HEK293 (cell line): ENCODE measurements at regions not wholly inside any gene's neighbourhood (a gene's known extent, or its start where the extent isn't known, plus 50 kb on each side); places are given as distances from the start of the nearest gene placed in this dataset.

ENCODE experiments used
- CTCF ChIA-PET: fragments of 350-600 bp; formaldehyde crosslinking; extraction: SDS; loops from one replicate; lab custom pipeline; 2021; ENCODE audit warnings: antibody characterized with exemption; lab: Yijun Ruan, JAX
- POLR2A ChIA-PET: fragments of 300-600 bp; formaldehyde crosslinking; extraction: SDS; loops from one replicate; lab custom pipeline; 2020; ENCODE audit warnings: antibody characterized with exemption, inconsistent platforms; lab: Yijun Ruan, JAX
- H3K27ac ChIP-seq: fragments of 200-500 bp; sonication (Bioruptor generic); 2 replicates; pipeline ENCODE4 v1.5.1; 2014; ENCODE audit warnings: low read depth, low read length, control low read depth, inconsistent platforms; ENCODE audit errors: extremely low read depth
- H3K36me3 ChIP-seq, 2 experiments: fragments of 200-500 bp in 1 of 2; sonication (Bioruptor generic) in 1 of 2; 1 replicate in 1 of 2; 2 replicates in 1 of 2; pipeline ENCODE4 v1.5.1; 2014 to 2017; ENCODE audit warnings: inconsistent platforms in 2 of 2, low read length in 2 of 2; ENCODE audit not compliant: control insufficient read depth in 2 of 2, insufficient read depth in 1 of 2
- H3K4me1 ChIP-seq: fragments of 200-500 bp; sonication (Bioruptor generic); 2 replicates; pipeline ENCODE4 v1.5.1; 2014; ENCODE audit warnings: mild to moderate bottlenecking, low read length, inconsistent platforms; ENCODE audit not compliant: control insufficient read depth, insufficient read depth
- H3K4me3 ChIP-seq: 2 replicates; pipeline ENCODE4 v1.5.1; 2011; ENCODE audit warnings: low read depth, mild to moderate bottlenecking, control low read depth, low read length, moderate library complexity
- H3K9me3 ChIP-seq: fragments of 200-500 bp; sonication (Bioruptor generic); 2 replicates; pipeline ENCODE4 v1.5.1; 2014; ENCODE audit warnings: low read depth, low read length, inconsistent platforms; ENCODE audit not compliant: control insufficient read depth, insufficient read depth
- BCL11A ChIP-seq: fragments of 450-650 bp; formaldehyde crosslinking; IDR thresholded peaks from 2 replicates; pipeline ENCODE4 v1.5.1; 2016; ENCODE audit warnings: low read depth, missing biosample characterization, missing genetic modification characterization
- KLF1 ChIP-seq: fragments of 450-650 bp; formaldehyde crosslinking; IDR thresholded peaks from 2 replicates; pipeline ENCODE4 v1.5.1; 2016; ENCODE audit warnings: missing biosample characterization, missing genetic modification characterization
- PRDM2 ChIP-seq: fragments of 450-650 bp; formaldehyde crosslinking; IDR thresholded peaks from 2 replicates; pipeline ENCODE4 v1.5.1; 2016; ENCODE audit warnings: missing biosample characterization, missing genetic modification characterization, borderline replicate concordance
- ZBTB21 ChIP-seq: fragments of 450-650 bp; formaldehyde crosslinking; IDR thresholded peaks from 2 replicates; pipeline ENCODE4 v1.5.1; 2017; ENCODE audit warnings: missing biosample characterization, missing genetic modification characterization
- ZBTB48 ChIP-seq: fragments of 450-650 bp; formaldehyde crosslinking; IDR thresholded peaks from 2 replicates; pipeline ENCODE4 v1.5.1; 2016; ENCODE audit warnings: missing biosample characterization, missing genetic modification characterization
- ZBTB6 ChIP-seq: fragments of 450-650 bp; formaldehyde crosslinking; IDR thresholded peaks from 2 replicates; pipeline ENCODE4 v1.5.1; 2017; ENCODE audit warnings: missing biosample characterization, missing genetic modification characterization
- ZFP41 ChIP-seq: fragments of 450-650 bp; formaldehyde crosslinking; IDR thresholded peaks from 2 replicates; pipeline ENCODE4 v1.5.1; 2016; ENCODE audit warnings: missing biosample characterization, missing genetic modification characterization, borderline replicate concordance
- ZNF146 ChIP-seq: fragments of 450-650 bp; formaldehyde crosslinking; IDR thresholded peaks from 2 replicates; pipeline ENCODE4 v1.5.1; 2016; ENCODE audit warnings: missing biosample characterization, missing genetic modification characterization
- ZNF404 ChIP-seq: fragments of 450-650 bp; formaldehyde crosslinking; IDR thresholded peaks from 2 replicates; pipeline ENCODE4 v1.5.1; 2017; ENCODE audit warnings: missing biosample characterization, missing genetic modification characterization
- ZNF48 ChIP-seq: fragments of 450-650 bp; formaldehyde crosslinking; IDR thresholded peaks from 2 replicates; pipeline ENCODE4 v1.5.1; 2016; ENCODE audit warnings: missing biosample characterization, missing genetic modification characterization
- ZNF513 ChIP-seq: fragments of 450-650 bp; IDR thresholded peaks from 2 replicates; pipeline ENCODE4 v1.5.1; 2018; ENCODE audit warnings: missing biosample characterization, missing genetic modification characterization
- ZNF544 ChIP-seq: fragments of 450-650 bp; formaldehyde crosslinking; IDR thresholded peaks from 2 replicates; pipeline ENCODE4 v1.5.0; 2017; ENCODE audit warnings: missing biosample characterization, missing genetic modification characterization
- ZSCAN30 ChIP-seq: fragments of 450-650 bp; IDR thresholded peaks from 2 replicates; pipeline ENCODE4 v1.5.1; 2018; ENCODE audit warnings: missing biosample characterization, mild to moderate bottlenecking, missing genetic modification characterization, moderate library complexity
- TF ChIP-seq, protein P1 (sequence below): fragments of 450-650 bp; formaldehyde crosslinking; IDR thresholded peaks from 2 replicates; pipeline ENCODE4 v1.5.1; 2016; ENCODE audit warnings: missing biosample characterization, missing genetic modification characterization
- TF ChIP-seq, protein P2 (sequence below): fragments of 450-650 bp; formaldehyde crosslinking; IDR thresholded peaks from 2 replicates; pipeline ENCODE4 v1.5.1; 2016; ENCODE audit warnings: missing biosample characterization, missing genetic modification characterization
- TF ChIP-seq, protein P3 (sequence below): fragments of 450-650 bp; formaldehyde crosslinking; IDR thresholded peaks from 2 replicates; pipeline ENCODE4 v1.5.1; 2016; ENCODE audit warnings: missing biosample characterization, missing genetic modification characterization
- TF ChIP-seq, protein P4 (sequence below): fragments of 450-650 bp; formaldehyde crosslinking; IDR thresholded peaks from 2 replicates; pipeline ENCODE4 v1.5.1; 2016; ENCODE audit warnings: missing biosample characterization, missing genetic modification characterization
- TF ChIP-seq, protein P5 (sequence below): fragments of 450-650 bp; formaldehyde crosslinking; IDR thresholded peaks from 2 replicates; pipeline ENCODE4 v1.5.1; 2017; ENCODE audit warnings: missing biosample characterization, missing genetic modification characterization

GRCh38 chr6:90415178-90415577 is 118.5 kb upstream of the BACH2 start (continued):
- TF ChIP-seq PRDM2, result no peak
- no peak for TF ChIP-seq ZBTB6 (tag by site-specific recombination)
- no peak for TF ChIP-seq ZBTB21 (tag by site-specific recombination)
- TF ChIP-seq, protein P1, sequence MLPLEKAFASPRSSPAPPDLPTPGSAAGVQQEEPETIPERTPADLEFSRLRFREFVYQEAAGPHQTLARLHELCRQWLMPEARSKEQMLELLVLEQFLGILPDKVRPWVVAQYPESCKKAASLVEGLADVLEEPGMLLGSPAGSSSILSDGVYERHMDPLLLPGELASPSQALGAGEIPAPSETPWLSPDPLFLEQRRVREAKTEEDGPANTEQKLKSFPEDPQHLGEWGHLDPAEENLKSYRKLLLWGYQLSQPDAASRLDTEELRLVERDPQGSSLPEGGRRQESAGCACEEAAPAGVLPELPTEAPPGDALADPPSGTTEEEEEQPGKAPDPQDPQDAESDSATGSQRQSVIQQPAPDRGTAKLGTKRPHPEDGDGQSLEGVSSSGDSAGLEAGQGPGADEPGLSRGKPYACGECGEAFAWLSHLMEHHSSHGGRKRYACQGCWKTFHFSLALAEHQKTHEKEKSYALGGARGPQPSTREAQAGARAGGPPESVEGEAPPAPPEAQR (tag by site-specific recombination), result no peak
- TF ChIP-seq, all 188 proteins: peak for 0

- TF ChIP-seq ZBTB48 (tag by site-specific recombination), result no peak
- TF ChIP-seq, protein P2, sequence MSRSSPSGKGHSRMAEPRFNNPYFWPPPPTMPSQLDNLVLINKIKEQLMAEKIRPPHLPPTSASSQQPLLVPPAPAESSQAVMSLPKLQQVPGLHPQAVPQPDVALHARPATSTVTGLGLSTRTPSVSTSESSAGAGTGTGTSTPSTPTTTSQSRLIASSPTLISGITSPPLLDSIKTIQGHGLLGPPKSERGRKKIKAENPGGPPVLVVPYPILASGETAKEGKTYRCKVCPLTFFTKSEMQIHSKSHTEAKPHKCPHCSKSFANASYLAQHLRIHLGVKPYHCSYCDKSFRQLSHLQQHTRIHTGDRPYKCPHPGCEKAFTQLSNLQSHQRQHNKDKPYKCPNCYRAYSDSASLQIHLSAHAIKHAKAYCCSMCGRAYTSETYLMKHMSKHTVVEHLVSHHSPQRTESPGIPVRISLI (tag by site-specific recombination), result no peak
- TF ChIP-seq, protein P3, sequence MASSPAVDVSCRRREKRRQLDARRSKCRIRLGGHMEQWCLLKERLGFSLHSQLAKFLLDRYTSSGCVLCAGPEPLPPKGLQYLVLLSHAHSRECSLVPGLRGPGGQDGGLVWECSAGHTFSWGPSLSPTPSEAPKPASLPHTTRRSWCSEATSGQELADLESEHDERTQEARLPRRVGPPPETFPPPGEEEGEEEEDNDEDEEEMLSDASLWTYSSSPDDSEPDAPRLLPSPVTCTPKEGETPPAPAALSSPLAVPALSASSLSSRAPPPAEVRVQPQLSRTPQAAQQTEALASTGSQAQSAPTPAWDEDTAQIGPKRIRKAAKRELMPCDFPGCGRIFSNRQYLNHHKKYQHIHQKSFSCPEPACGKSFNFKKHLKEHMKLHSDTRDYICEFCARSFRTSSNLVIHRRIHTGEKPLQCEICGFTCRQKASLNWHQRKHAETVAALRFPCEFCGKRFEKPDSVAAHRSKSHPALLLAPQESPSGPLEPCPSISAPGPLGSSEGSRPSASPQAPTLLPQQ (tag by site-specific recombination), result no peak
- no peak for TF ChIP-seq BCL11A
- no peak for TF ChIP-seq ZNF513 (tag by site-specific recombination)
- no peak for TF ChIP-seq KLF1
- no peak for TF ChIP-seq ZNF404 (tag by site-specific recombination)
- TF ChIP-seq, protein P4, sequence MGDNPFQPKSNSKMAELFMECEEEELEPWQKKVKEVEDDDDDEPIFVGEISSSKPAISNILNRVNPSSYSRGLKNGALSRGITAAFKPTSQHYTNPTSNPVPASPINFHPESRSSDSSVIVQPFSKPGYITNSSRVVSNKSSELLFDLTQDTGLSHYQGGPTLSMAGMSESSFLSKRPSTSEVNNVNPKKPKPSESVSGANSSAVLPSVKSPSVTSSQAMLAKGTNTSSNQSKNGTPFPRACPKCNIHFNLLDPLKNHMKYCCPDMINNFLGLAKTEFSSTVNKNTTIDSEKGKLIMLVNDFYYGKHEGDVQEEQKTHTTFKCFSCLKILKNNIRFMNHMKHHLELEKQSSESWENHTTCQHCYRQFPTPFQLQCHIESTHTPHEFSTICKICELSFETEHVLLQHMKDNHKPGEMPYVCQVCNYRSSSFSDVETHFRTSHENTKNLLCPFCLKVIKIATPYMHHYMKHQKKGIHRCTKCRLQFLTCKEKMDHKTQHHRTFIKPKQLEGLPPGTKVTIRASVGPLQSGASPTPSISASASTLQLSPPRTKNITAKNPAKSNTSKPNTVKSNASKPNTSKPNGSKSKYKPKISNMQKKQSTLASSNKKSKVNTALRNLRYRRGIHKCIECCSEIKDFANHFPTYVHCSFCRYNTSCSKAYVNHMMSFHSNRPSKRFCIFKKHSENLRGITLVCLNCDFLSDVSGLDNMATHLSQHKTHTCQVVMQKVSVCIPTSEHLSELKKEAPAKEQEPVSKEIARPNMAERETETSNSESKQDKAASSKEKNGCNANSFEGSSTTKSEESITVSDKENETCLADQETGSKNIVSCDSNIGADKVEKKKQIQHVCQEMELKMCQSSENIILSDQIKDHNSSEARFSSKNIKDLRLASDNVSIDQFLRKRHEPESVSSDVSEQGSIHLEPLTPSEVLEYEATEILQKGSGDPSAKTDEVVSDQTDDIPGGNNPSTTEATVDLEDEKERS, result no peak
- no peak for TF ChIP-seq ZNF146 (tag by site-specific recombination)
- TF ChIP-seq ZNF48 (tag by site-specific recombination), result no peak
- no peak for TF ChIP-seq ZSCAN30
- TF ChIP-seq ZFP41, result no peak
- no peak for TF ChIP-seq ZNF544 (tag by site-specific recombination)
- TF ChIP-seq, protein P5, sequence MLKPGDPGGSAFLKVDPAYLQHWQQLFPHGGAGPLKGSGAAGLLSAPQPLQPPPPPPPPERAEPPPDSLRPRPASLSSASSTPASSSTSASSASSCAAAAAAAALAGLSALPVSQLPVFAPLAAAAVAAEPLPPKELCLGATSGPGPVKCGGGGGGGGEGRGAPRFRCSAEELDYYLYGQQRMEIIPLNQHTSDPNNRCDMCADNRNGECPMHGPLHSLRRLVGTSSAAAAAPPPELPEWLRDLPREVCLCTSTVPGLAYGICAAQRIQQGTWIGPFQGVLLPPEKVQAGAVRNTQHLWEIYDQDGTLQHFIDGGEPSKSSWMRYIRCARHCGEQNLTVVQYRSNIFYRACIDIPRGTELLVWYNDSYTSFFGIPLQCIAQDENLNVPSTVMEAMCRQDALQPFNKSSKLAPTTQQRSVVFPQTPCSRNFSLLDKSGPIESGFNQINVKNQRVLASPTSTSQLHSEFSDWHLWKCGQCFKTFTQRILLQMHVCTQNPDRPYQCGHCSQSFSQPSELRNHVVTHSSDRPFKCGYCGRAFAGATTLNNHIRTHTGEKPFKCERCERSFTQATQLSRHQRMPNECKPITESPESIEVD (tag by site-specific recombination), result no peak
- no peaks in the 10 kb centered on the region for H3K36me3 ChIP-seq
- no peaks in the 10 kb centered on the region for H3K4me1 ChIP-seq
- ChIA-PET POLR2A (no interaction called here), CTCF (interaction anchor here (0.7 to 2.3 kb wide), 4 partner anchors 11 to 474 kb away, joined by 3 to 6 read pairs (median 4); no protein-coding TSS in a partner anchor)
- H3K9me3 ChIP-seq, result no peaks in the 10 kb centered on the region
- H3K4me3 ChIP-seq, result no peak overlapping the region
- H3K27ac ChIP-seq, result no peak overlapping the region
These were observed 117.7 kb upstream of the BACH2 start for GRCh38 chr6:90414352-90414751.
